EL (cell line): ENCODE measurements at regions not wholly inside any gene's neighbourhood (a gene's known extent, or its start where the extent isn't known, plus 50 kb on each side); places are given as distances from the start of the nearest gene placed in this dataset.

Source experiments
- DNase-seq: peaks from one replicate; pipeline ENCODE4 v3.0.0-alpha.2; 2016

GRCh38 chr12:115451780-115452736 is 768.1 kb upstream of the TBX3 start:
- peak; percentile 48 for DNase-seq

GRCh38 chr12:115451151-115451779 is 767.3 kb upstream of the TBX3 start:
- DNase-seq: no peak

GRCh38 chr12:115450710-115451109 is 766.7 kb upstream of the TBX3 start:
- DNase-seq: no peak

DNA sequence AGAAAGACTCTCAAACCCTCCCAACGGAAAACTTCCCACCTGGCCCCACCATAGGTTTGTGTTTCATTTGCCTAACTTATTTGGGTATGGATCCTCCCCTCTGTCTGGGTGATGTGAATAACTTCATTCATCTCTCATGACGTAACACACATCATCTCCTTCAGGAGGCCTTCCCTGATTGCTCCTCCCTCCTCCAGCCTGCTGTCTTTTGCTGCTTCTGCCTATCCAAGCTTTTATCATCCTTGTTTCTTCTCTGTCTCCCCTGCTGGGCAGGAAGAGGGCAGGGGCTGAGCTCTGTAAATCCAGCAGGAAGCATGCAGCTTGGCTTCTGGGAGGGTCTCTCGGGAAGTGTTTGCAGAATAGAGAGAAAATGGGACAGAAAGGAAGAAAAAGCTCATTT is 766.0 kb upstream of the TBX3 start:
- DNase-seq: no peak

DNA sequence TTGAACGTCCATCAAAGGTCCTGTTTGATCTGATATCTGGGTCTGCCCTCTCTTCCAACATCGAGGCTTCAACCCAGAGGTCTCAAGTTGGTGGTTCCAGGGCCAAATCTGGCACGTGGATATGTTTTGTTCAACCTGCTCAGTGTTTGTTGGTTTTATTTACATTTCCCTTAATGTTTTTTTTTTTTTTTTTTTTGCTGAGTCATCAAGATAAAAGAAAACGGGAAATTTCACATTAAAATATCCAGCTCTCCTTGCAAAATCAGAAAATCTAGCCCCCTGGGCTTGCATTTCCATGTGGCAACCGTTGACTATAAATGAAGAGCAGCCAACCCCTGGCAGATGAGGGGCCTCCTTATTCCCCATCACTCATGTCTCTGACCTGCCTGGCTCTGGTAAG is 765.6 kb upstream of the TBX3 start:
- DNase-seq: no peak

DNA sequence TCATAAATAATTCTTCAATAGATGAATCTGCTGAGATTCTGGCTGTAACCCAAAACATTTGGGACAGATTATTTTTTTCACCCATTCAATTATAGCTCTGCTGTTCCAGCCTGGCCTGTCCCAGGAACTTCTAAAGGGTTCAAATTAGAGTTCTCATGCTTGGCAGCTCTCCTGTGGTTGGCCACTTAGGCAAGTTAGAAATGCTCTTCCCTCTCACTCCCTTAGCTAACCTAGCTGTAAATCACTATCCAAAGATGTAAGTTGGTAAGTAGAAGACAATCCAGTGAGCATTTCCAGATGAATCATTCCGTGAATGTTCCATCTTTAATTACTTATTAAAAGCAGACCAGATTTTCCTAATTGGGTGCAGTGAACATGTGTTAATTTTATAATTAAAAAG is 760.4 kb upstream of the TBX3 start:
- no peak for DNase-seq

DNA sequence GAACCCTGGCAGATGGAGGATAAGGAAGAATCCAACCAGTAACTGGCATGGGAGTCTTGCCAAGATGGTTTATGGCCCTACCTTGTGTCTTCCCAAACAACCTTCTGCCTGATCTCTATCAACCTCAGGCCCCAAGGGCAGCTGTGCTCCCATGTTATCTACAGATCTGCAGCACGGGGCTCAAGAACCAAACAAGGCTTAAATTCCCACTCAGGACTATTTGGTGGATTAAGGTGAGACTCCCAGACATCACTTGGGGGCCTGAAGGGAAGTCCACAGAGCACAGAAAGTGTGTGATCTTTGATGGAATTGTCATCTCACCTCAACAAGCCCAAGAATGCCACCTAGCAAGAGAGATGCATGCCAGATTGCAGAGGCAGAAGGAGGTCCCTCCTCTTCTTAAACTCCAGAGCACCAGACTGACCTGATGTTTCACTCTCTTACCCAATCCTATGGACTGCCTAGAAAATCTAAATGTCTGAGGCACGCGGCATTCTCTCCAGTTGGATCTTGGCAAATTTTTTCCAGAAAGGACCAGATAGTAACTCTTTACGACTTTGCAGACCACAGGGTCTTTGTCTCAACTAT is 759.5 kb upstream of the TBX3 start:
- no peak for DNase-seq

GRCh38 chr12:115440438-115440837 is 756.5 kb upstream of the TBX3 start:
- DNase-seq: peak; percentile 88

- no peak for DNase-seq
Observed at GRCh38 chr12:115439008-115439601, 755.1 kb upstream of the TBX3 start.

- DNase-seq: no peak
Observed at GRCh38 chr12:115438314-115438713, 754.3 kb upstream of the TBX3 start.

DNA sequence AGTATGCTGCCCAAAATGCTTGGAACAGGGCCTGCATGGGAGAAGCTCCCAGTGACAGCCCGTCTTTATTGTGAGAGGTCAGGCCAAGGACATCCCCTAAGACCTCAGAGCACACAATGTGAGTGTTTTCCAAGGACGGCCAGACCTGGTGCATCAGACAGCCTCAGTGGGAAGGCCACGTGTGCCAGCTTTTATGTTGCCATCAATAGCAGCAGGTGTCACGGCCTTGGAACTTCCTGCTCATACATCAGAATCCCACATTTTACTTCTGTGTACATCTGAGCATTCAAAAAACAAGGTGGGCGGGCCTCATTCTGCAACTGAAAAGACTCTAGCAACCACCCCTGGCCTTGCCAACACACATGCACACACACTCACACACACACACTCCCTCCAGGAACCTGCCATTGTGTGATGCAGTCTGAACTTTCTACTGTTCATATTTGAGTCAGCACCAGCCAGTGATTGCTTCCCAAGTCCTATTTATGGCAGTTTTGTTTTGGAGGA is 753.1 kb upstream of the TBX3 start:
- no peak for DNase-seq

GRCh38 chr12:115433014-115433634 is 749.1 kb upstream of the TBX3 start:
- no peak for DNase-seq

DNA sequence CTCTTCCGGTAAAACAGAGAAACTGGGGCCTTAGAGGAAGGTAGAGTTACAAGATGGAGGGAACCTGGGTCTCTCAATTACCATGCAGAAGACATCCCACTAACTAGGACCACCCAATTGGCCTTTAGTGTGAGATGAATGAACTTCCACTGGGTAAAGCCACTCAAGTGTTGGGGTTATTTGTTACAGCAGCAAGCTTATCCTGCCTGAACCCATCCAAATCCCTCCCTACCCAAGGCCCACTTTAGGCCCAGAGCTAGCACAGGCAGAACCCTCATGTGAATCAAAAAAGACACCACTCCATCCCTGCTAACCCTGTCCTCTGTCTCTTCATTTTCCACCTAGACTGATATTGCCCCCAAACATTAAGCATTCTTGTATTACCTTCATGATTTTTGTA is 746.7 kb upstream of the TBX3 start:
- no peak for DNase-seq

DNA sequence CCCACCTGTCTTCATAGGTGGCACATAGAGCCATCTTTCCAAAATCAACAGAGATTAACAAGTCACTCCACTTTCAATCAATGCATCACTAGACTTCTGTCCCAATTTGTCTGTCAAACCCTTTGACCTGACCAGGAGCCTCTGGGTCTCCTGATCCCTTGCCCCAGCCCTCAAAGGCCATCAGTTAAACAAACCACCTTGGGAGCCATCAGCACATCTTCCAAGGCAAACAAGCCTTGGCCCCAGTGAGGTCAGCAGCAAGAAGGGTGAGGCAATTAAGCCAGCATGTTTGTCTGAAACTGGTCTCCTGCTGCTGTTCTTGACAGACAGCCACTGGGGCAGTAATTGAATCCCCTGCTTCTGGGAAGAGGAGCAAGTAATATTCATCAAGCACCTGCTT is 742.8 kb upstream of the TBX3 start:
- DNase-seq: no peak

GRCh38 chr12:115424003-115424402 is 740.0 kb upstream of the TBX3 start:
- DNase-seq: no peak

DNA sequence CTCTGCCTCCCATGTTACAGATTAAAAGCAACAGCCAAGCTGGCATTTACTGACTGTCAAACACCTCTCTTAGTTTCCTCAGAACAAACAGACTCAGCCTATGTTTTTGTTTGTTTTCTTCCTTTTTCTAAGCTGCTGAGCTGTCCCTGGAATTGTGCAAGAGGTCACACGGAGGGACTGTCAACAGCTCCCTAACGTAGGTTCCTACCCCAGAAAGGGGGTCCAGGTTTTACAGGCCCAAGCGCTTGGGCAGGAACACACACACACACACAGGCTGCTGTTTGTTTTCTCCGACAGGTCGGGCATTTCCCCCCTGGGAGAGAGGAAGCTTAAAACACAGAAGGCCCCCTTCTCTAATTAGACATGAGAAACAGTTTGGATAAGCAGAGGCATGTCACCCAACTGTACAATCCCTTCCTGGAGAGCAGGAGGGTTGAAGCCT is 739.6 kb upstream of the TBX3 start:
- DNase-seq: no peak

DNA sequence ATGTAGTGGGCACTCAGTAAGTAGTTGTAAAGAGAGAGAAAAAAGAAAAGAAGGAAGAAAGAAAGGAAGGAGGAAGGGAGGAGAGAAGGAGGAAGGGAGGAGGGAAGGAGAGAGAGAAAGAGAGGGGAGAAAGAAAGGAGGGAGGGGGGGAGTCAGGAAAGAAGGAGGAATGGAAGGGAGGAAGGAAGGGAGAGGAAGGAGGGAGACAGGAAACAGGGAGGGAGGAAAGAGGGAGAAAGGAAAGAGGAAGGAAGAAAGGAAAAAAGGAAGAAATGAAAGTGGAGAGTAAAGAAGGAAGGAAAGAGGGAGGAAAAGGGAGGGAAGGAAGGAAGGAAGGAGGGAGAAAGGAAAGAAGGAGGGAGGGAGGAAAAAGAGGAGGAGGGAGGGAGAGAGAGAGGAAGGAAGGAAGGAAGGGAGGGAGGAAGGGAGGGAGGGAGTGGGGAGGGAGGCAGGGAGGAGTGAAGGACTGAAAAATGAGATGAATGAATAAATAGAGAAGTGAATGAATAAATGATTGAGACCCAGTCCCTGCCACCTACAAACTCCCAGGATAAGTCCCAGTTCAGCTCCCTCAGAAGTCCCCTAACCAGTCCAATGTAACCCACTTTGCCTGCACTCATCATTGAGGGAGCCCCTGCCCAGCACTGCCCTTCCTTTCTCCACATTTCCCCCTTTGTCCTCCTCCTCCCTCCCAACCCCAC is 739.0 kb upstream of the TBX3 start:
- no peak for DNase-seq

DNA sequence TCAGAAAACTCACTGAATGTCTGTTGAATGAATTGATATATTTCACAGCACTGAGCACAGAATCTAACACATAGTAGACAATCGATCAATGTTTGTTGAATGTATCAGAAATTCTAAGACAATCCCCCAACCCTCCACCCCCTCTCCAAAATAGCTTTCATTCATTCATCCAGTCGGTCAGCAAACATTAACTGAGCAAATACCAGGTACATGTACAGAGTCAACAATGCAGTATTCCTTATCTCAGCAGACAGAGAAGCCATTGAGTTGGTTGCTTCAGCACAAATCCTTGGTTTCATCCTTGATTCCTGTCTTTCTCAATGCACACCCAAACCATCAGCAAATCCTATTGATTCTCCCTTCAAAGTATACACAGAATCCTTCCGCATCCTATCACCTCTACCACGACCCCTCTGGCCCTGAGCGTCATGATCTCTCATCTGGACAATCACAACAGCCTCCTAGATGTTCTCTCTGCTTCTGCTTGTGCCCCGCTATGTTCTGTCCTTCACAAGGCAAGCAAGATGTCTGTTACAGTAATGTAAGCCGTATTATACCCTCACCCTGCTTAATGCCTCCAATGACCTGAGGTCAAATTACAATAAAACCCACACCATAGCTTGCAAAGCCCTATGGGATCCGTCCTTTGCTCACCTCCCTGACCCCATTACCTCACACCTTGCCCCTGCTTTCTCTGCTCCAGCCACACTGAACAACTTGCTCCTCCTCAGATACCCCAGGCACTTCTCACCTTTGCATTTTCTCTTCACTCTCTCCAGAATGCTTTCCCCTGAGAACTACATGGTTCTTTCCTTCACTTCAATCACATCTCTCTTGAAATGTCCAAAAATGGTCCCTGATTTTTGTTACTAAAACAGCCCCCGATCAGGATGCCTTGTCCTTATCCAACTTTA is 738.1 kb upstream of the TBX3 start:
- no peak for DNase-seq

DNA sequence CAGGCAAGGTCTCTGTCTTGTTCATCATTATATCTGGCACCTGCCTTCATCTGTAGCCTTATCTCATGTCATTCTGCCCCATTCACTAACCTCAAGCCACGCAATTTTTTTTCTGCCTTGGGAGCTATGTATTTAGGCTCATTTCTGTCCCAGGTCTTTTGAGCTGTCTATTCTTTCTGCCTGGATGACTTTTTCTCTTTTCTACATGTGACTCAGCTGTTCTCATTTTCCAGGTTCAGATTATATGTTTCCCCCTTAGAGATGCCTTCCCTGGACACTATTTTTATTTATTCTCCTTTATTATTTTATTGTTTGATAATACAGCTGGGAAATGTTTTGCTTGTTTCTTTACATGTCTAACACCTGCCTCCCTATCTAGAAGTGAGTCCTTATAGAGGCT is 737.4 kb upstream of the TBX3 start:
- DNase-seq: no peak

DNA sequence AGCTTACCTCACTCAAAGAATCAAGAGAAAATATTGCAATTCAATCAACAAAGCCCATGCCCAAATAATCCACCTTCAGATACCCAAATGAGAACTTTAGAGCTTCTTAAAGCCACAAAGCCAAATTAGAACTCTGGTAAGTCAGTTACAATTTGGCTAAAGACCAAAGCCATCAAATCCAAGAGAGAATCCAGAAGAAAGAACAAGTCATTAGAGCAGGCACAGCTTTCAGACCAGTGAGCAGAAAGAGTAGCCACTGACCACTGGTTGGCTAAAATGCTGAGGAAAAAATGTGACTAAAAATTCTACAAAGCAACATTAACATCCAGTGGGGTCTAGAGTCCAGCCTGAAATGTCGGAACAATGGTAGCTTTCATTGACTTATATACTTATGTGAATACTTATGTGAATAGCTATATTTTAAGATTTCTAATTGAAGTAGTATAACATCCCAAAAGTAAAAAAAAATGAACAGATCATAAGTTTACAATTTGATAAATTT is 735.2 kb upstream of the TBX3 start:
- DNase-seq: no peak

- no peak for DNase-seq
Observed at GRCh38 chr12:115417610-115418009, 733.6 kb upstream of the TBX3 start.
